Gastroesophageal sphincter (tissue), 4 donors: ENCODE measurements at regions not wholly inside any gene's neighbourhood (a gene's known extent, or its start where the extent isn't known, plus 50 kb on each side); places are given as distances from the start of the nearest gene placed in this dataset.
"Not testable (repeated sequence)": the region's sequence is repeated elsewhere in the genome, so short reads cannot be mapped to it uniquely, and the experiment has no call there.

ENCODE experiments used
- ATAC-seq: fragments of 150-250 bp; one replicate; pipeline ENCODE4 v1.9.1; 2016; ENCODE audit warnings: mild to moderate bottlenecking, moderate library complexity
- H3K27ac ChIP-seq, 4 donors: fragments of 200-600 bp; sonication (generic) in 3 of 4; 1 replicate in 3 of 4; 2 replicates in 1 of 4; pipeline ENCODE4 v1.5.1; 2016 to 2019
- H3K27me3 ChIP-seq: fragments of 200-600 bp; sonication (generic); one replicate; pipeline ENCODE4 v1.5.1; 2019
- H3K36me3 ChIP-seq, 2 donors: fragments of 200-600 bp; sonication (generic); one replicate each; pipeline ENCODE4 v1.5.1; 2019; ENCODE audit warnings: control low read depth in 1 of 2
- H3K4me1 ChIP-seq, 3 donors: fragments of 200-600 bp; sonication (generic); 1 replicate in 2 of 3; 2 replicates in 1 of 3; pipeline ENCODE4 v1.5.1; 2016 to 2019; ENCODE audit warnings: control low read depth in 2 of 3
- H3K4me3 ChIP-seq, 2 donors: fragments of 200-600 bp; sonication (generic); one replicate each; pipeline ENCODE4 v1.5.1; 2019; ENCODE audit warnings: mild to moderate bottlenecking in 1 of 2, moderate library complexity in 1 of 2
- H3K9me3 ChIP-seq, 3 donors: fragments of 200-600 bp; sonication (generic); one replicate each; pipeline ENCODE4 v1.5.1; 2017 to 2019; ENCODE audit warnings: control low read depth in 2 of 3
- EP300 ChIP-seq: sonication (generic); formaldehyde crosslinking; IDR thresholded peaks from one replicate; pipeline ENCODE4 v1.6.1; 2017; ENCODE audit warnings: antibody characterized with exemption, mild to moderate bottlenecking
- POLR2A ChIP-seq, 2 donors: fragments of 450-650 bp; IDR thresholded peaks; one replicate each; pipeline ENCODE4 v1.6.1; 2017; ENCODE audit warnings: antibody characterized with exemption in 2 of 2, mild to moderate bottlenecking in 2 of 2, moderate library complexity in 1 of 2
- POLR2AphosphoS5 ChIP-seq: sonication (generic); formaldehyde crosslinking; IDR thresholded peaks from one replicate; pipeline ENCODE4 v1.6.1; 2017; ENCODE audit warnings: antibody characterized with exemption
- WGBS, 2 donors: methylation state at CpG; one replicate each; pipeline ENCODE4 v1.1.5; 2018; ENCODE audit warnings: low coverage in 1 of 2; 5-methylcytosine and 5-hydroxymethylcytosine counted together
- TF ChIP-seq, protein P1 (sequence below), 4 experiments: fragments of 200-600 bp in 2 of 4; fragments of 450-650 bp in 2 of 4; sonication (generic) in 1 of 4; IDR thresholded peaks; one replicate each; pipeline ENCODE4 v1.5.1; 2017 to 2019; ENCODE audit warnings: antibody characterized with exemption in 4 of 4, mild to moderate bottlenecking in 2 of 4, moderate library complexity in 2 of 4

DNA sequence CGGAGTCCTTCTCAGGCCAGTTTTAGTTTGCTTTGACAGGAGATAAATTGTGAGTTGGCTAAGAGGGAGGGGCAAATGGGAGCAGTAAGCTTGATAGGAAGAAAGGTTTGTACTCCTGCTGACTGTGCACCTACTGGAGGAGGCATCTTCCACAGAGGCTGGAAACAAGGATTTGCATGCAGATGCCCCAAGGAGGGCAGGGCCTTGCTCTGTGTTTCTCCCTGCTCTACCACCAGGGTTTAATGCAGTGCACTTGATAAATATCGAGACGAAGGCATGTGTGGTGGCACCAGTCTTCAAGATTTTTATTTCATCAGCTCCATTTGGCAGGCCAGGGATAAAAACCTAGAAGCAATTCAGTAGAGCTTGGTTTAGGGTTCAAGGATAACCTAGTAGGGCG, 210.5 kb upstream of the C16orf82 start:
- H3K4me1 ChIP-seq, result no peaks in the 10 kb centered on the region
- H3K9me3 ChIP-seq, result peaks cover 0 to 26% (median 0%) of the 10 kb centered on the region in 3 donors
- H3K36me3 ChIP-seq, result no peaks in the 10 kb centered on the region
- WGBS, 2 donors, result 63 to 75% methylated on average over 2 to 4 of the region's 4 CpGs
- H3K27ac ChIP-seq, result no peak overlapping the region
- ATAC-seq, result no peak
- peaks cover 4% of the 10 kb centered on the region for H3K27me3 ChIP-seq
- no peak overlapping the region for H3K4me3 ChIP-seq
- no peak for TF ChIP-seq POLR2A (IDR thresholded peaks at IDR 0.05)

DNA sequence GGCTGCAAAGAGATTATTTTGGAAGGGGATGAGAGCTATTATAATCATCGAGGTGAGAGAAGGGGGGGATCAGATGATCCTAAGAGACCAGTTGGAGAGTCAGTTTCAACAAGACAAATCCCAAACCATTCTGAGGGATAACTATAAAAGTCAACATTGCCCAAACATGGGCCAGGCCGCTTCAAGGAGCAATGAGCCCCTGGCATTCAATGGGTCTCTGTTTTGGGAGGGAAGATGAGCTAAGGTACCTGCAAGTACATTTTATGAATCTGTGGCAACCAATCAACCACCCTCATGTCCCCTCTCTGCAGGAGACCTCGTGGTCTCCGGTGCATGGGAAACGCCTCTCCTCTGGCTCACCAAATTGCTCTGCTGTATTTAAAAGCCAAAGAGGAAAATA, 209.9 kb upstream of the C16orf82 start:
- Histone ChIP-seq H3K36me3 (no peaks in the 10 kb centered on the region), H3K4me1 (no peaks in the 10 kb centered on the region), H3K27me3 (peaks cover 4% of the 10 kb centered on the region), H3K9me3 (peaks cover 0 to 31% (median 0%) of the 10 kb centered on the region in 3 donors), H3K4me3 (no peak overlapping the region), H3K27ac (no peak overlapping the region)
- no peak for ATAC-seq
- 69 to 72% methylated on average over 5 of the region's 5 CpGs for WGBS, 2 donors
- TF ChIP-seq, protein P1, sequence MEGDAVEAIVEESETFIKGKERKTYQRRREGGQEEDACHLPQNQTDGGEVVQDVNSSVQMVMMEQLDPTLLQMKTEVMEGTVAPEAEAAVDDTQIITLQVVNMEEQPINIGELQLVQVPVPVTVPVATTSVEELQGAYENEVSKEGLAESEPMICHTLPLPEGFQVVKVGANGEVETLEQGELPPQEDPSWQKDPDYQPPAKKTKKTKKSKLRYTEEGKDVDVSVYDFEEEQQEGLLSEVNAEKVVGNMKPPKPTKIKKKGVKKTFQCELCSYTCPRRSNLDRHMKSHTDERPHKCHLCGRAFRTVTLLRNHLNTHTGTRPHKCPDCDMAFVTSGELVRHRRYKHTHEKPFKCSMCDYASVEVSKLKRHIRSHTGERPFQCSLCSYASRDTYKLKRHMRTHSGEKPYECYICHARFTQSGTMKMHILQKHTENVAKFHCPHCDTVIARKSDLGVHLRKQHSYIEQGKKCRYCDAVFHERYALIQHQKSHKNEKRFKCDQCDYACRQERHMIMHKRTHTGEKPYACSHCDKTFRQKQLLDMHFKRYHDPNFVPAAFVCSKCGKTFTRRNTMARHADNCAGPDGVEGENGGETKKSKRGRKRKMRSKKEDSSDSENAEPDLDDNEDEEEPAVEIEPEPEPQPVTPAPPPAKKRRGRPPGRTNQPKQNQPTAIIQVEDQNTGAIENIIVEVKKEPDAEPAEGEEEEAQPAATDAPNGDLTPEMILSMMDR (IDR thresholded peaks at IDR 0.05), result no peak
- no peak for TF ChIP-seq POLR2A (IDR thresholded peaks at IDR 0.05)
- no peak for TF ChIP-seq POLR2AphosphoS5

DNA sequence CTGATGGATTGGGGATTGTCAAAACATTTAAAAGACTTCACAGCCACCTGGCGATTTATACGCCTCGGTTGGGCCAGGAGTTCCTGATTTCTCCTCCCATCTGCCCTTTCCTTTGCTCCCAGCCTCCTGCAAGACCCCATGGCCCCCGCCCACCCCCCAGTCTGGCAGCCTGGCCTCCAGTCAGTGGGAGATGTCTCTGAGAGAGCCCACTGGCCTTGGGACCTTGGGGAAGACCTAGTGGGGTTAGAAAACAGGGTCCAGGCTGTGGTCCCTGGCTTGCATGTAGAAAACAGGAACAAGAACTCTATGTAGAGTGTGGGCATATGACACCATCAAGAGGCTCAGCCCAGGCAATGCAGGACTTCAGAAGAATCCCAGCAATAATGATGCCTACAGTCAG, 209.4 kb upstream of the C16orf82 start:
- no peak for ATAC-seq
- 64% methylated on average over 3 of the region's 4 CpGs; no CpG with 5 or more reads in 1 of the 2 donors for WGBS, 2 donors
- peaks cover 0 to 33% (median 0%) of the 10 kb centered on the region in 3 donors for H3K9me3 ChIP-seq
- H3K4me3 ChIP-seq, result no peak overlapping the region
- no peak overlapping the region for H3K27ac ChIP-seq
- H3K4me1 ChIP-seq, result no peaks in the 10 kb centered on the region
- TF ChIP-seq, protein P1 (IDR thresholded peaks at IDR 0.05), result no peak
- TF ChIP-seq EP300 (no peak), POLR2AphosphoS5 (no peak), POLR2A (IDR thresholded peaks at IDR 0.05) (no peak)
- peaks cover 4% of the 10 kb centered on the region for H3K27me3 ChIP-seq
- H3K36me3 ChIP-seq, result no peaks in the 10 kb centered on the region

DNA sequence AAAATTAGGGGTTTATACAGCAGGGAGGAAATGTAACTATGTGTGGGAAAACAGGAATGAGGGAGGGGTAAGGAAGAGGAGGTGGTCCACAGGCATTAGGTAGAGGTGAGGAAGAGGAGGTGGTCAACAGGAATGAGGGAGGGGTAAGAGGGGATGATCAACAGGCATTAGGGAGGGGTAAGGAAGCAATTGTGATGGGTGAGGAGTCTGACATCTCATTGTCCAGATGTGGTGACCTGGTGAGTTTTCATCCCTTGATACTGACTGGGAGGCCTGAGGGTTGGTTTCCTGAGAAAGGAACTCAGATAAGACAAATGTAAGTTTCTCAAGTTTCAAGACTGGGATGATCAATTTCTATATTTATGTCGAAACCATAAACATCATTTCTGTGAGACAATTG, 206.2 kb upstream of the C16orf82 start:
- TF ChIP-seq EP300 (no peak), POLR2AphosphoS5 (no peak), POLR2A (IDR thresholded peaks at IDR 0.05) (no peak)
- TF ChIP-seq, protein P1 (IDR thresholded peaks at IDR 0.05), result no peak
- H3K4me3 ChIP-seq, result no peak overlapping the region
- H3K27me3 ChIP-seq, result no peaks in the 10 kb centered on the region
- H3K9me3 ChIP-seq, result peaks cover 0 to 33% (median 0%) of the 10 kb centered on the region in 3 donors
- H3K4me1 ChIP-seq, result no peaks in the 10 kb centered on the region
- no peaks in the 10 kb centered on the region for H3K36me3 ChIP-seq
- ATAC-seq, result no peak
- H3K27ac ChIP-seq, result no peak overlapping the region
- WGBS, 2 donors, result 43 to 86% methylated on average over 1 of the region's 1 CpG

DNA sequence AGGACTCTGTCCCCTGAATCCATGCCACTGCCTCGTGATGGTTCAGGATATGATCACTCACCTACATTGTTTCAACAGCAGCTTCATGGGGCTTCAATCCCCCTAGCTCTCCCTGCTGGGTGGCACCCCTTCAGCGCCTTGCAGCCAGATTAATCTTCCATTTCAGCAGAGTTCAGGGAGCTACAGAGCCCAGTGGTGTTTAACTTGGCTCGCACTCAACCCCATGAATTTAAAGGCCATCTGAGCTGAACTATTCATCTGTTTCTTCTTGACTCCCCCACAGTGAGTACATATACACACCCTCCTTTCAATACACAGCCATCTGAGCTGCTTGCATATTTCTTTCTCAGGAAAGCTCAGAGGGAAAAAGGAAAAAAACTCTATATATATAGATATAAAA, 202.8 kb upstream of the C16orf82 start:
- Histone ChIP-seq H3K9me3 (peaks cover 0 to 23% (median 0%) of the 10 kb centered on the region in 3 donors), H3K36me3 (no peaks in the 10 kb centered on the region), H3K4me1 (no peaks in the 10 kb centered on the region), H3K27ac (no peak overlapping the region), H3K4me3 (no peak overlapping the region), H3K27me3 (no peaks in the 10 kb centered on the region)
- no peak for ATAC-seq
- WGBS, 2 donors, result 46 to 48% methylated on average over 2 to 3 of the region's 3 CpGs
- TF ChIP-seq POLR2AphosphoS5, result no peak
- TF ChIP-seq EP300, result no peak
- no peak for TF ChIP-seq POLR2A (IDR thresholded peaks at IDR 0.05)
- TF ChIP-seq, protein P1 (IDR thresholded peaks at IDR 0.05), result no peak

DNA sequence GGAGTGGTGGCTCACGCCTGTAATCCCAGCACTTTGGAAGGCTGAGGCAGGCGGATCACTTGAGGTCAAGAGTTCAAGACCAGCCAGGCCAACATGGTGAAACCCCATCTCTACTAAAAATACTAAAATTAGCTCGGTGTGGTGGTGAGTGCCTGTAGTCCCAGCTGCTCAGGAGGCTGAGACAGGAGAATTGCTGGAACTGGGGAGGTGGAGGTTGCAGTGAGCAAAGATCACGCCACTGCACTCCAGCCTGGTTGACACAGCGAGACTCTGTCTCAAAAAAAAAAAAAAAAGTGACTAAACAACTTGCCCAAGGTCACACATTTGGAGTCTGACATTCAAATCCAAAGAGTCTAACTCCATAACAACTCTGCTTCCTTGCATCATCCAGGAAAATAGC, 192.4 kb upstream of the C16orf82 start:
- not testable (repeated sequence) for H3K36me3 ChIP-seq, H3K27ac ChIP-seq, ATAC-seq, H3K4me3 ChIP-seq, H3K27me3 ChIP-seq, H3K4me1 ChIP-seq, H3K9me3 ChIP-seq
- 67 to 71% methylated on average over 4 of the region's 5 CpGs for WGBS, 2 donors
